Left lobe of liver (tissue), 2 donors: ENCODE measurements at regions not wholly inside any gene's neighbourhood (a gene's known extent, or its start where the extent isn't known, plus 50 kb on each side); places are given as distances from the start of the nearest gene placed in this dataset.
"Not testable (repeated sequence)": the region's sequence is repeated elsewhere in the genome, so short reads cannot be mapped to it uniquely, and the experiment has no call there.

Source experiments
- ATAC-seq: fragments of 200-7000 bp; cut with Tn5 transposase; one replicate; pipeline ENCODE4 v1.9.1; 2020; ENCODE audit warnings: mild to moderate bottlenecking, moderate library complexity
- DNase-seq: peaks from one replicate; pipeline ENCODE4 v3.0.0-alpha.2; 2020; ENCODE audit warnings: low spot score
- donor health status: DM: no; HTN: no; CAD: no; lungs with moderate emphysema.
- donor health status: DM: no; HTN: yes; CAD: no.

DNA sequence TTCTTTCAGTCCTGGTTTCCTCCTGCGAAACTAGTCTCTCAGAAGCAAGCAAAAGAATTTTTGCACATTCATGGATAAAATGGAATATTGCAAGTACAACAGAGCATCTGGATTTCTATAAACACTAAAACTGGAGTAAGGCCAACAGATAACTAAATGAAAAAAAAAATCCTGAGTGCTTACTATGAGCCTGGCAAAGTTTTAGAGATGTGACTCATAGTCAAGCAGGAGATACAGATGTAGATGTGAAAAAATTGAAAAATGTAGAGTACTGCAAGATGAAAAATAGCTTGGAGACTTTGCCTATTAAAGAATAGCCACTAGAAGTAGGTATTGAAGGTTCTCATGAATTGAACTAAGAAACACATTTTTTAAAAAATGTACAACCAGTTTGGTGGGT, 397.4 kb downstream of the OTOL1 start:
- ATAC-seq (no peak), DNase-seq (no peak)

DNA sequence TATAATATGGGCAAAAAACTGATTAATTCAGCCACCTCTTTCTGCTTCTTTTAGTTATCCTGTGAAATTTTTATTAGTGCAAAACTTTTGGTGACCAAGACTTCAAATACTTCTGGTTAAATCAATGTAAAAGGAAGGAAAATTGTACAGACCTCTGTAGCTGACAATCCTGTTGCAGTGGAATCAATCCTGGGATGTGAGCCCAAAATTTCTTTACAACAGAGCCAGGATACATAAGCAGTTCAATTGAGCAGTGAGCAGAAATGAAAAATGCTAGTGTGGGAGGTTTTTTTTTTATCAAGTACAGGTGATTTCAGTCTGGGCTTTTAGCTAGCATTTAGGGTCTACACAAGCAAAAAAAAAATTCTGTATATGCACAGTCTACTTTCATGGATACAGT, 398.0 kb downstream of the OTOL1 start:
- DNase-seq (no peak), ATAC-seq (no peak)

DNA sequence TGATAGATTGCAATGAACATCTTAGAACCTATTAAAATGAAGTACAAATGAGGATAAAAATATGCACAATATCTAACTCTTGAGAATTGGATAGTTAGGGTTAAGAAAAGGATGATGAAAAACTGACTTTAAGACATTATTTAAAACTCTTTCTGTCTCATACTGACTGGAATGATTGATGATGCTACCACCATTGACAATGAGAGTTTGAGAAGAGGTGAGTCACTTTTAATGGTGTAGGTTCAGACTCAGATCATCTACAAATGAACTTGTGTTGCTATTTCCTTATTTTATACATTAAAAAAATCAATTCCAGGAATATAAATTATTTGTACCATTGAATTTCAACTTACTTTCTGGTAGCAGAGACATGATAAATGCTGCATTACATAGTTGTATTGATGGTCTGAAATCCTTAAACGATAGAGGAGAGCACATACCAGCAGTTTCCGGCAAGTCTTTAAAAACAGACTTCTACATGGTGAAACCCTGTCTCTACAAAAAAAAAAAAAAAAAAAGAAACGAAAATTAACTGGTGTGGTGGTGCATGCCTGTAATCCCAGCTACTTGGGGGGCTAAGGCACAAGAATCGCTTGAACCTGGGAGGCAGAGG, 409.0 kb downstream of the OTOL1 start:
- ATAC-seq (no peak), DNase-seq (no peak)

DNA sequence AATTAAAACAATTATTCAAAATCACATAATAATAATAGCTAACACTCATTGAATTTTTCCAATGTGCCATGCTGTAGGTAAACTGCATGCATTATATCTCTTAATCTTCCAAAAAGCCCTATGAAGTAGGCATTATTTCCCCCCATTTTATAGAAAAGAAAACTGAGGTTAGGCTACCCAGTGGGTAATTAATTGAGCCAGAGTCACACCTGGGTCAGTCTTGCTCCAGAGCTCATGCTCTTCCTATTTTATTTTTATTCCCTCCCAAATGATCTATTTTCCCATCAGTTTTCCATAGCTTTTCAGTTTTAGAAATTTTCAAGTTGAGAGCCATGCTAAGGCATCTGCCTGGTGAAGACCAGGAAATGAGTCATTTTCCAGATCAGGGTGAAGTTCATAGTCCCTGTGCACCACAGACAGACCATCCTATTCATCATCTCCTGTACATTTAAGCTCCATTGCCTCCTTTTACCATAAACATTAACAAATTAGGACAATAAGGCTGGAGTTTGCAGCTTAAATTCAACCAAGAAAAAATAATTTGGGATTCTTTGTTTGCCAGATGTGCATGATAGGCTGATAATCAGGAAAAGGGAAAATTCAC, 417.3 kb downstream of the OTOL1 start:
- DNase-seq (no peak), ATAC-seq (no peak)

DNA sequence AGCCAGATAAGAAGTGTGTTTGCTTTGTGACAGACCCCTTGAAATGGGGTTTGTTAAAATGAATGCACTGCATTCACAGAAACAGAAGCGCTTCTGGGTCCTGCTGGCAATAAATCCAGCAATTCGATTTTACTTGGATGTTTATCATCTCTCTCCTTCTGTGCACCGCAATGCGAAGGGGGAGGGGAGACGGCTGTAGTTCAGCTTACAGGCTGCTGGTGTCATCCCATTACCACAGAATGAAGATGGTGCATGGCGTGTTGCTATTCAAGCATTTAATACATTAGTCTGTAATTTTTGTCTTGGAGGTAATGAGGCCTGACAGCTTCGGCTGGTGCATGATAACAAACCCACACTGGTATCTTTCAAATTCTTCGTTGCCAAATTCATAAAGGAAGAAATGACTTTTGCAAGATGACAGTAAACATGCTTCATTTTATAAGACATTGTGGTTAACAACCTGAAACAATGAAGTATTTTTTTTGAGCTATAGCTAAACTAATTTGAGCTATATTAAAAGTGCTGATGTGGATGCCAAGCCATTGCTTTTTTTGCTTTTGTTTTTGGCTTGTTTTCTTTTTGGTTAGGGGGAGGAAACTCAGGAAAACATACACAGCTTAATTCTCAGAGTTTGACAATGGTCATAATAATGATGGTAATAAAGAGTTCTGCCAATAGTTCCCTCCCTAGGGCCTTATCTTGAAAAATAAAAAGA, 418.3 kb downstream of the OTOL1 start:
- ATAC-seq (no peak), DNase-seq (no peak)

DNA sequence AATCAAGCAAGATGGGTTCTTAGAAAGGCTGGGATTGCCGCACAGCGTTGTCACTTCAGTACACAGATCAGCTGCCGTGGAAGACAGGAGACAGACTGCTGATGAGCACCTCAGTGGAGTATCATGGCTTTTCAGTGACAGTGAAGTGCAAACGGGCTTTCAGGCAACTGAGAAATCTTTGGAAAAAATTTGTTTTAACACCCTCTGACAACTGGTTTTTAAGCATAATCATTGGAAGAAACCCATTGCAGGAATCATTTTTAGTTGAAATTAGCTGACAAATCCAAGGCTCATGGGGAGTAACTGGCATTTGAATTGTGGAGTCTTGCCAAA, 418.8 kb downstream of the OTOL1 start:
- no peak for ATAC-seq
- DNase-seq: no peak

DNA sequence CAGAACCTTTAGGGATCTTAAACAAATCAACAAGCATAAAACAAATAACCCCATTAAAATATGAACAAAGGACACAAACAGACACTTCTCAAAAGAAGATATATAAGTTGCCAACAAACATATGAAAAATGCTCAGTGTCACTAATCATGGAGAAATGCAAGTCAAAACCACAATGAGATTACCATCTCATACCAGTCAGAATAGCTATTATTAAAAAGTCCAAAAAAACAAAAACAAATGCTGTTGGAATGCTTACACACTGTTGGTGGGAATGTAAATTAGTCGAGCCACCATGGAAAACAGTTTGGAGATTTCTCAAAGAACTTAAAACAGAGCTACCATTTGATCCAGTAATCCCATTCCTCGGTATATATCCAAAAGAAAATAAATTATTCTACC, 423.6 kb downstream of the OTOL1 start:
- ATAC-seq: no peak
- DNase-seq: no peak

DNA sequence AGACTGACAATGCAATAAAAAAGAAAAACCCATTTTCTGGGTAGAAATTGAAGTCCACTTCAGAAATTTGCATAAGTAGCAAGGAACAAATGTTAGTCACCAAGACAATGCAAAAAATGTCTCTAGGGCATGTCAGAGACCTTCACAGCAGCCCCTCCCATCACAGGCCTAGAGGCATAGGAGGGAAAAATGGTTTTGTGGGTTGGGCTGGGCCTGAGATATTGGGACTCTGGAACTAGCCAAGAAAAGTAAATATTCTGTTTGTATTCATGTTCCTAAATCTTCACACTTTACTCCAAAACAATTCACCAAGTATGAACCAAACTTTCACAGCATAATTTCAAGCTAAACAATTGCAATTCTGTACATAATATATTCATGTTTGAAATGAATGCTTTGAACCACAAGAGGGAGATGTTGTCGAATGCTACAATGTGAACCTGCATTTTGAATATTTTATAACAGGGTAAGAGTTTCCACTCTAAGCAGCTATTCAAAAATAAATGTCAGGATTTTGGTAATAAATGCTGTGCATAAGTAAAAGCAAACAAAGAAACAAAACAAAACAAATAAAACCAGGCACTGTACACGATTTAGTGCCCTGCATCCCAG, 429.2 kb downstream of the OTOL1 start:
- ATAC-seq: no peak

DNA sequence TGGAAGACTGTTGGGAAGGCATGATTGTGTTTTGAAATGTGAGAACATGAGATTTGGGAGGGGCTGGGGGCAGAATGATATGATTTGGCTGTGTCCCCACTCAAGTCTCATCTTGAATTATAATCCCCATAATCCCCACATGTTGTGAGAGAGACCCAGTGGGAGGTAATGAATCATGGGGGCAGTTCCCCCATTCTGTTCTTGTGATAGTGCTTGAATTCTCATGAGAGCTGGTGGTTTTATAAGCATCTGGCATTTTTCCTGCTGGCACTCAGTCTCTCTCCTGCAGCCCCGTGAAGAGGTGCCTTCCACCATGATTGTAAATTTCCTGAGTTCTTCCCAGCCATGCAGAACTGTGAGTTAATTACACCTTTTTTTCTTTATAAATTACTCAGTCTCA, 430.5 kb downstream of the OTOL1 start:
- ATAC-seq: no peak
- no peak for DNase-seq

More for the DNA sequence above, 429.2 kb downstream of the OTOL1 start:
- DNase-seq: no peak

DNA sequence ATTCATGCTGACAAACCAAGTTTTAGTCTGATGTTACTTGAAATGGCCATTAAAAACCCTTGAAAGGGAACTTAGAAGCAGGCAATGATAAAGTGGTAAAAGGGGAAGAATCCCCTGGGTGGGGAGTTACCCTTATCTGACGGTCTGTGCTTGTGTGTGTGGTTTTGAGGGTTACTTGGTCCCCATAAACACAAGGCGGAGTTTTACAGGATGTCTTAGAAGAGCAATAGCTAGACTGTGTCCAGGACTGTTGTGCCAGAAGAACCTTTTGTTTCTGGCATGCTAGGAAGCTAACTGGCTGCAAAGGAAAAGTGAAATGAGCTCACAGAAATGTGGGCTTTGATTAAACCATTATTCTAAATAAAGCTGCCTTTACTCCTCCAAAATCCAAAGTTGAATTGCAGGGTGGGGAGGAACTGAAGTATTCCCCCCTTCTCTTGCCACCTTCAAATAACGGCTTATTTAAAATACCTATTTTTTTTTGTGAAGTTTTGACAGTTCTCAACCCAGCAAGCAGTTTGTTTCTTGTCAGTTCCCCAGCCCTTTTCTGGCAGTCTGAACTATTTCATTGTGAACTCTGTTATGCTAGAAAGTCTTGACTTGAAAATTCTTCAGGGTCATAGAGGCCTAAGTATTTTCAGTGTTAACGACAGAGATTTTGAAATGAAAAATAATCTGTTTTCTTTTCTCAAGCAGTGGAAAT, 443.5 kb downstream of the OTOL1 start:
- DNase-seq (no peak), ATAC-seq (no peak)

DNA sequence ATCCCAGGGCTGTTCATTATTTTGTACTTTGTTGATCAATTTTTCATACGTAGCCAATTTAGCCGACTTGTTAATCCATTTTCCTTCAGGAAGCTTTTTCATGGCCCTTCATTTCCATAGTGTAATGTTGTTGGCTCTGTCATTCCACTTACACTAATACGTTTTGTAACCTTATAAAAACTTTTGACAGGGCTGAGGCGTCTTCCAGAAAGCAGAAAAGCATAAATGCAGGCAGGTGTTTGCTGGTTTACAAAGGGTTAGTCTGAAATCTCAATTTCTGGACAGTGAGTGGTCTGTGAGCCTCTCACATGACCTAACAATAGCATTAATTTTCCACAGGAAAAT, 444.0 kb downstream of the OTOL1 start:
- DNase-seq: no peak
- ATAC-seq: no peak

DNA sequence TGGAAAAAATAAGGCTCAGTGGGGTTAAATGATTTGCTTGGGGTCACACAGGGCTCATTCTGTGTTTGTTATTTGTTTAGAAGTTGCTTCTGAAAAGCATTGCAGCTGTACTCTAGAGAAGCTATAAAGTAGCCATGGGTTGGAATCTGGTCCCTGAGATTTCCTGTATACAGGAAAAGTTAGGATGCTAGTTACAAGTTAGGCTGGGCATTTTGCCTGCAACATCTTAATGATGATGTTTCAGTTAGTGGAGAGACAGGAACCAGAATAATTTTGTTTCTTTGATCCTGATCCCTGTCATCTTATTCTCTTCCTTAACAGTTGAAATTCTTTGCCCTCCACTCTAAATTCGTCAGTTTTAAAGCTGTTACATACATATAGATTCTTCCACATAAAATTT, 445.3 kb downstream of the OTOL1 start:
- ATAC-seq (no peak), DNase-seq (no peak)

DNA sequence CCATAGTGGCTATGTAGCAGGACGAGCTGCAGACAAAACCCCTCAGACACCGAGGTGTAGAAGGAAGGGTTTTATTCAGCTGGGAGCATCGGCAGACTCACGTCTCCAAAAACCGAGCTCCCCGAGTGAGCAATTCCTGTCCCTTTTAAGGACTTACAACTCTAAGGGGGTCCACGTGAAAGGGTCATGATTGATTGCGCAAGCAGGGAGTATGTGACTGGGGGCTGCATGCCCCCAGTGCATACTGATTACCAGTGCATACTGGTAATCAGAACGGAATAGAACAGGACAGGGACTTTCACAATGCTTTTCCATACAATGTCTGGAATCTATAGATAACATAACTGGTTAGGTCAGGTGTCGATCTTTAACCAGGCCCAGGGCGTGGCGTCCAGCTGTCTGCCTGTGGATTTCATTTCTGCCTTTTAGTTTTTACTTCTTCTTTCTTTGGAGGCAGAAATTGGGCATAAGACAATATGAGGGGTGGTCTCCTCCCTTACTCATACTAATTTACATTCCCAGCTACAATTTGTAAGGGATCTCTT, 447.3 kb downstream of the OTOL1 start:
- not testable (repeated sequence) for DNase-seq, ATAC-seq

DNA sequence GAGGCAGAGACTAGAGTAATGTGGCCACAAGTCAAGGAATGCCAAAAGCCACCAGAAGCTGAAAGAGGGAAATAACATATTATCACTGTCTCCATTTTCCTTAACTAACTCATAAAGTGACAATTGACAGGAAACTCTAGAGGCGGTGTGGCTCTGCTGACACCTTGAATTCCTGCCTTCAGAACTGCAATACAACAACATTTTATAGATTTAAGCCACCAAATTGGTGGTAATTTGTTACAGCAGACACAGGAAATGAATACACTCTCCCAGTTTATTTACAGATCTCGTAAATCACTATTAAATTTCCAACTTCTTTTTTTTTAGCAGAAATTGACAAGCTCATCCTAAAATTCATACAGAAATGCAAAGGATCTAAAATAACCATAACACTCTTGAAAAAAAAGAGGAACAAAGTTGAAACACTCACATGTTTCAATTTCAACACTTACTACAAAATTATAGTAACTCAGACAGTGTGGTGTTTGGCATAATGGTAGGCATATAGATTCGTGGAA, 449.9 kb downstream of the OTOL1 start:
- DNase-seq (no peak), ATAC-seq (no peak)

DNA sequence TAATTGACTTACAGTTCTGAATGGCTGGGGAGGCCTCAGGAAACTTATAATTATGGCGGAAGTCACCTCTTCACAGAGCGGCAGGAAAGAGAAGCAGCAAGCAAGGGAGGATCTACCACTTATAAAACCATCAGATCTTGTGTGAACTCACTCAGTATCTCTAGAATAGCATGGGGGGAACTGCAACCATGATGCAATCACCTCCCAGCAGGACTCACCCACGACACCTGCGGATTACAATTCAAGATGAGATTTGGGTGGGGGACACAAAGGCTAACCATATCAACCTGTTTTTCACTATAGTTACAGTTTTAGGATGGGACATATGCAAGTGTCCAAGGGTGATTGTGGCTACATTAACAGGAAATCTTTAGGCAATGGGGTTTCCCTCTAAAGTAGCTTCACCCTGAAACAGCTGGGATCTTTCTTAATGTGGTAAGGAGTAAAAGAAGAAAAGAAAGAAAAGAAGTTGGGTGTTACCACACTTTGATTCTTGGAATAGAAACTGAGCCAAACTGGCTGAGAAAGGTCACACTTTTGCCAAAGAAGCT, 453.8 kb downstream of the OTOL1 start:
- ATAC-seq: no peak
- no peak for DNase-seq

DNA sequence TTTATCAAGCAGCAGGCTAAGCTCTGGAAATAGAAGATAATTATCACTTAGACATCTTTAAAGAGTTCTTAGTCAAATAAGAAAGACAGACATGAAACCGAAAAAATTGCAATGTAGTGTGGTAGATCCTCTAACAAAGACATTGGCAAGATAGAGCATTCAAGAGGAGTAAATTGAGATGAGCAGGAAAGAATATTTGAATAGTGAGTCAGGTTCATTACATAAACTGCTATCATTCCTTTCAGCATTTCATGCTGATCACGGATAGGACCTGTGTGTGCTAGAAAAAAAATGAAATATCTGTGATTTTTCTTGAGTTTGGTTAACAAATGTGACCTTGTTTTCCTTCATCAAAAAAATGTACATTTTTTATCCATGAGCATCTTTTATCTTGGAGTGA, 460.9 kb downstream of the OTOL1 start:
- ATAC-seq (no peak), DNase-seq (no peak)

DNA sequence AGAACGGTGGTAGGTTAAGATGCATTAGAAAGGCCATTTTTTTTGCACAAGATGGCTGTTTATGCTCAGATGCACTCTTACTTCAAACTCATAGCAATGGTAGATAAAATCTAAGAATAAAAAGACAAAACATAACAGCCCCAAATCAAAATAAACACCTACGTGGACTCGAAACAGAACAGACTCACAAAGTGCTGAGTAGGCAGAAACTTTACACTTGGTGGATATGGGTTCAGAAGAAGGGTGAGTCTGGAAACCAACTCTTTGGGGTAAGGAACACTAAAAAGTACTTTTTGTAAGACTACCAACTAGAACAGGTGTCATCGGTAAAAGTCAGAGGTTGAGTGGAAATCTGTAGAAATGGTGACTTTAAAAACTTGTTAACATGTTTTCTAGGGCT, 468.2 kb downstream of the OTOL1 start:
- ATAC-seq (no peak), DNase-seq (no peak)

DNA sequence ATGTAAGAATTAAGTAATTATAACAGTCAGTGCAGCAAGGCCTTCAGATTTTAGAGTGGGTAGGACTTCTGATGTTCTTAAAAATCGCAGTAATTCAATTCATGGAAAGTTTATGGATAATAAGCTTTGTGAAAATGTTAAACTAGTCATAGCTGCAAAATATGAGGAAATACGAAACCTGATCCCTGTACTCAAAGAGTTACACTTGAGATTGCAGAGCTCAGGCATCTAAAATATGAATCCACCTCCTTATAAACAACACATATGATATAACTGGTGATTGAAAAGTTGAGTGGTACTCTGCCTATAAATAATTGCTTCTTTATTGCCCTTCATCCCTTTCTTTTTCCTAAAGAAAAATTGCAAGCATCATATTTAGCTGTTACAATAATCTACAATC, 473.3 kb downstream of the OTOL1 start:
- ATAC-seq: no peak

DNA sequence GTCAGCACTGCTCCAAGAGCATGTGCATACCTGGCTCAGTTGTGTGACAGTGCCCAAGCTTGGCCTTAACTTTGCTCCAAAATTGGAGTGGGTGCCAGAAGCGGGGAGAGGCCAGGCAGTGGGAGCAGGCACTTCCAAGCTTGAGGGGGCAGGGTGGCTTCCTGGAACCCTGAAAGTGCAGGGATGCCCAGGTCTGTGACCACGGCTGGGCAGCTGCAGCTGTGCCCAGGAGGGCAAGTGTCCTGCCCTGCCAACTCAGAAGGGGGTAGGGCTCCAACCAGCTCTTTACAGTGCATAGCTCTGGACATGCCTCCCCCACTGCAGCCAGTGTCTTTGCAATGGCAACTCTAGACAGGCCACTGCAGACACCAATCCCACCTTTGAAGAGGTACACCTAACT, 478.6 kb downstream of the OTOL1 start:
- no peak for ATAC-seq

More for the DNA sequence above, 473.3 kb downstream of the OTOL1 start:
- DNase-seq: no peak

DNA sequence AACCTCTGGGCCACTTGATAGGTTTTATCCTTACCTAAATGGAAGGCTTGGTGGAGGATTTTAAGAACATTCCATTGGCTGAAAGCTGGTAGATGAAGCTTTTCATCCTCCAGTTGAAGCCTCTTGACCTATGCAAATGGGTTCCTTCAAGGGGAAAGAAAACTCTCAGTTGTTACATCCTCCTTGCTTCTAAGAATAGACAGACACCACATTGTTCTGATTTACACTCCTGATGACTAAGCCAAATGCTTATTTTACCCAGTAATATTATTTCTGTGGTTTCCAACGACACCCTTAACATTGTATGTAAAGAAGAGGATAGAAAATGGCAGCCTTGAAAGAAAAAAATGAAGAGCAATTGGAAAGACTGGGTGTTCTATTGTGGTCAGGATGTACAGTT, 480.5 kb downstream of the OTOL1 start:
- DNase-seq (no peak), ATAC-seq (no peak)

More for the DNA sequence above, 478.6 kb downstream of the OTOL1 start:
- DNase-seq: no peak

DNA sequence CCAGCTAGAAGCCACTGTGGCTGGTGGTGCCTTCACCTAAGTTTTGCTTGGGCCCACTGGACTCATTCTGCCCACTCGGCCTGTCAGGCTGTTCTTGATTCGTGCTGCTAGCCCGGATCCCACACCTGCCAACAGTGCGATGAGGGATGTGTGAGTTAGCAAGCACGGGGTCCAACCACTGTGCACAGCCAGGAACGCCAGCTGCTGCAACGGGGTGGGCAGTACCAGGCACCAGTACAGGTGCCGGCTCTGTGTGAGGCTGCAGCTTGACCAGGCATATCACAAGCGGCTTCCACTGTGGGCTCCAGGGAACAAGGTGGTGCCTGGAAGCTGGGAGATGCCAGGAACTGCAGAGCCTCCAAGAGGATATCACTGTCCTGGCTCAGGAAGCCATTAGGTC, 481.2 kb downstream of the OTOL1 start:
- no peak for ATAC-seq
- DNase-seq: no peak
